ENCODE measurements at regions not wholly inside any gene's neighbourhood (a gene's known extent, or its start where the extent isn't known, plus 50 kb on each side); places are given as distances from the start of the nearest gene placed in this dataset.
"Not testable (repeated sequence)": the region's sequence is repeated elsewhere in the genome, so short reads cannot be mapped to it uniquely, and the experiment has no call there.

DNA sequence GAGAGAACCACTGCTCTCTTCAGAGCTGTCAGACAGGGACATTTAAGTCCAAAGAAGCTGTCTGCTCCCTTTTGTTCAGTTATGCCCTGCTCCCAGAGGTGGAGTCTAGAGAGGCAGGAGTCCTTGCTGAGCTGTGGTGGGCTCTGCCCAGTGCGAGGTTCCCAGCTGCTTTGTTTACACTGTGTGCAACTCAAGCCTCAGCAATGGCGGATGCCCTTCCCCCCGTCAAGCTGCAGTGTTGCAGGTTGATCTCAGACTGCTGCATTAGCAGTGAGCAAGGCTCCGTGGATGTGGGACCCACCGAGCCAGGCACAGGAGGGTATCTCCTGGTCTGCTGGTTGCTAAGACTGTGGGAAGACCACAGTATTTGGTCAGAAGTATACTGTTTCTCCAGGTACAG is 438.9 kb downstream of the ARL4A start:
- TF ChIP-seq EZH2 (IDR thresholded peaks at IDR 0.05; ENCODE audit: borderline replicate concordance, insufficient read depth, low read depth, low read length, poor library complexity, severe bottlenecking) = no peak
- TF ChIP-seq, protein P1, sequence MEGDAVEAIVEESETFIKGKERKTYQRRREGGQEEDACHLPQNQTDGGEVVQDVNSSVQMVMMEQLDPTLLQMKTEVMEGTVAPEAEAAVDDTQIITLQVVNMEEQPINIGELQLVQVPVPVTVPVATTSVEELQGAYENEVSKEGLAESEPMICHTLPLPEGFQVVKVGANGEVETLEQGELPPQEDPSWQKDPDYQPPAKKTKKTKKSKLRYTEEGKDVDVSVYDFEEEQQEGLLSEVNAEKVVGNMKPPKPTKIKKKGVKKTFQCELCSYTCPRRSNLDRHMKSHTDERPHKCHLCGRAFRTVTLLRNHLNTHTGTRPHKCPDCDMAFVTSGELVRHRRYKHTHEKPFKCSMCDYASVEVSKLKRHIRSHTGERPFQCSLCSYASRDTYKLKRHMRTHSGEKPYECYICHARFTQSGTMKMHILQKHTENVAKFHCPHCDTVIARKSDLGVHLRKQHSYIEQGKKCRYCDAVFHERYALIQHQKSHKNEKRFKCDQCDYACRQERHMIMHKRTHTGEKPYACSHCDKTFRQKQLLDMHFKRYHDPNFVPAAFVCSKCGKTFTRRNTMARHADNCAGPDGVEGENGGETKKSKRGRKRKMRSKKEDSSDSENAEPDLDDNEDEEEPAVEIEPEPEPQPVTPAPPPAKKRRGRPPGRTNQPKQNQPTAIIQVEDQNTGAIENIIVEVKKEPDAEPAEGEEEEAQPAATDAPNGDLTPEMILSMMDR (IDR thresholded peaks at IDR 0.05) = no peak
- Mint-ChIP-seq H3K9me3 (ENCODE audit: insufficient read depth) (peaks cover 8% of the 10 kb centered on the region), H3K4me3 (no peak overlapping the region), H3K27ac (no peak overlapping the region), H3K27me3 (peaks cover 14% of the 10 kb centered on the region), H3K4me1 (no peaks in the 10 kb centered on the region)
- H3K9me3 ChIP-seq (ENCODE audit: control extremely low read depth in 1 of 3, control insufficient read depth in 2 of 3, insufficient read depth in 1 of 3, low read length in 2 of 3) = peaks cover 0 to 4% (median 2%) of the 10 kb centered on the region in 3 donors
- H3K4me3 ChIP-seq (ENCODE audit: control extremely low read depth in 1 of 5, extremely low read depth in 1 of 5, insufficient read depth in 1 of 5, low read depth in 2 of 5, low read length in 4 of 5) = no peak overlapping the region
- WGBS (ENCODE audit: insufficient coverage) = 92% methylated on average over 5 of the region's 5 CpGs
- DNase-seq (no peak), ATAC-seq (ENCODE audit: low read depth) (no peak)
- H3K9ac ChIP-seq (ENCODE audit: low read length) = no peak overlapping the region
- H3K79me2 ChIP-seq (ENCODE audit: control insufficient read depth, insufficient read depth, low read length) = no peaks in the 10 kb centered on the region
- no peak overlapping the region for H3K4me2 ChIP-seq (replicated peaks; ENCODE audit: low read depth, low read length, poor library complexity, severe bottlenecking)
- H3K4me1 ChIP-seq (ENCODE audit: control insufficient read depth in 2 of 2, insufficient read depth in 2 of 2, low read length in 2 of 2) = no peaks in the 10 kb centered on the region
- H2AFZ ChIP-seq (ENCODE audit: insufficient read depth, low read depth, low read length, poor library complexity, severe bottlenecking) = no peak overlapping the region
- H3K27ac ChIP-seq (ENCODE audit: low read length in 2 of 2) = no peak overlapping the region
- intact Hi-C loops (cut with micrococcal nuclease) = no loop called here
- H3K27me3 ChIP-seq (replicated peaks in 1 of 4; ENCODE audit: control extremely low read depth in 1 of 4, control insufficient read depth in 3 of 4, insufficient read depth in 4 of 4, low read length in 3 of 4) = no peaks in the 10 kb centered on the region
- POLR2A ChIA-PET = no interaction called here
- H3K36me3 ChIP-seq (replicated peaks in 1 of 2; ENCODE audit: control extremely low read depth in 1 of 2, control insufficient read depth in 1 of 2, extremely low read depth in 1 of 2, insufficient read depth in 2 of 2, low read length in 1 of 2) = no peaks in the 10 kb centered on the region
- no peaks in the 10 kb centered on the region for H4K20me1 ChIP-seq (ENCODE audit: control insufficient read depth, insufficient read depth, low read length, poor library complexity, severe bottlenecking)
- CTCF ChIA-PET = no interaction called here

DNA sequence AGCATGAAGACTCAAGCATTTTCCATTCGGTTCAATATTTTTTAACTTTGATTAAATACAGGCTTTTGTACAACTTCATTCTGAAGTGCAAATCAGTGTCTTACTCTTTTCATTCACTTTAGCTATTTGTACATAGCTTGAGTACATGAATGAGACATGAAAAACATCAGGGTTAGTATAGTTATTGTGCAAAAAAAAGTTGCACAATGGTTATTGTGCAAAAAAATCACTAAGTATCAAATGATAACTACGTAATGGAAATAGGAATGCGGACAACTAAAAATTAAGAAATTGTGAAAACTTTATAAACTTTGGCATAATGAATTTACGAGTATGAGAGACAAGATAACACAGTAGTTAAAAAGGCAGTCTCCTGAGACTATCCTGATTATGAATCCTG is 442.9 kb downstream of the ARL4A start:
- Histone ChIP-seq H3K79me2 (ENCODE audit: control insufficient read depth, insufficient read depth, low read length) (no peaks in the 10 kb centered on the region), H3K4me1 (ENCODE audit: control insufficient read depth in 2 of 2, insufficient read depth in 2 of 2, low read length in 2 of 2) (no peaks in the 10 kb centered on the region), H3K36me3 (replicated peaks in 1 of 2; ENCODE audit: control extremely low read depth in 1 of 2, control insufficient read depth in 1 of 2, extremely low read depth in 1 of 2, insufficient read depth in 2 of 2, low read length in 1 of 2) (no peaks in the 10 kb centered on the region), H3K4me2 (replicated peaks; ENCODE audit: low read depth, low read length, poor library complexity, severe bottlenecking) (no peak overlapping the region), H3K27ac (ENCODE audit: low read length in 2 of 2) (no peak overlapping the region), H2AFZ (ENCODE audit: insufficient read depth, low read depth, low read length, poor library complexity, severe bottlenecking) (no peak overlapping the region), H3K4me3 (ENCODE audit: control extremely low read depth in 1 of 5, extremely low read depth in 1 of 5, insufficient read depth in 1 of 5, low read depth in 2 of 5, low read length in 4 of 5) (no peak overlapping the region), H4K20me1 (ENCODE audit: control insufficient read depth, insufficient read depth, low read length, poor library complexity, severe bottlenecking) (no peaks in the 10 kb centered on the region), H3K9me3 (ENCODE audit: control extremely low read depth in 1 of 3, control insufficient read depth in 2 of 3, insufficient read depth in 1 of 3, low read length in 2 of 3) (peaks cover 0 to 4% (median 0%) of the 10 kb centered on the region in 3 donors), H3K9ac (ENCODE audit: low read length) (no peak overlapping the region), H3K27me3 (replicated peaks in 1 of 4; ENCODE audit: control extremely low read depth in 1 of 4, control insufficient read depth in 3 of 4, insufficient read depth in 4 of 4, low read length in 3 of 4) (peaks cover 0 to 3% (median 0%) of the 10 kb centered on the region in 4 experiments)
- no peaks in the 10 kb centered on the region for H3K4me1 Mint-ChIP-seq
- ATAC-seq (ENCODE audit: low read depth) (no peak), DNase-seq (no peak)
- H3K4me3 Mint-ChIP-seq = no peak overlapping the region
- no peak overlapping the region for H3K27ac Mint-ChIP-seq
- TF ChIP-seq, protein P1 (IDR thresholded peaks at IDR 0.05) = no peak
- no peak for TF ChIP-seq EZH2 (IDR thresholded peaks at IDR 0.05; ENCODE audit: borderline replicate concordance, insufficient read depth, low read depth, low read length, poor library complexity, severe bottlenecking)
- no peaks in the 10 kb centered on the region for H3K9me3 Mint-ChIP-seq (ENCODE audit: insufficient read depth)
- H3K27me3 Mint-ChIP-seq = peaks cover 10% of the 10 kb centered on the region
- CTCF ChIA-PET = no interaction called here
- POLR2A ChIA-PET = no interaction called here
- WGBS (ENCODE audit: insufficient coverage) = 80% methylated on average over 1 of the region's 4 CpGs
- intact Hi-C loops (cut with micrococcal nuclease) = no loop called here

DNA sequence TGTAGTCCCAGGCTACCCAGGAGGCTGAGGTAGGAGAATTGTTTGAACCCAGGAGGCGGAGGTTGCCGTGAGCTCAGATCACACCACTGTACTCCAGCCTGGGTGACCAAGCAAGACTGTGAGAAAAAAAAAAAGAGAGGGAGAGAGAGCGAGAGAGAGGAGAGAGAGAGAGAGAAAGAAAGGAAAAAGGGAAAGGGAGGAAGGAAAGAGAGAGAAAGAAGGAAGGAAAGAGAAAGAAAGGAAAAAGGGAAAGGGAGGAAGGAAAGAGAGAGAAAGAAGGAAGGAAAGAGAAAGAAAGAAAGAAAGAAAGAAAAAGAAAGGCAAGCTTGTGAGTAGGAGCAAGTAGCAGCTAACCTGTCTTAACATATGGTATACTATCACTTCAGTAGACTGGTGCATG is 443.5 kb downstream of the ARL4A start:
- H3K4me3 Mint-ChIP-seq; H3K9me3 Mint-ChIP-seq (ENCODE audit: insufficient read depth): not testable (repeated sequence)

More for the DNA sequence above, 443.5 kb downstream of the ARL4A start:
- H3K4me2 ChIP-seq (replicated peaks; ENCODE audit: low read depth, low read length, poor library complexity, severe bottlenecking); H3K4me1 ChIP-seq (ENCODE audit: control insufficient read depth in 2 of 2, insufficient read depth in 2 of 2, low read length in 2 of 2); intact Hi-C loops (cut with micrococcal nuclease); H3K9me3 ChIP-seq (ENCODE audit: control extremely low read depth in 1 of 3, control insufficient read depth in 2 of 3, insufficient read depth in 1 of 3, low read length in 2 of 3); H3K27ac Mint-ChIP-seq; H3K27me3 ChIP-seq (replicated peaks in 1 of 4; ENCODE audit: control extremely low read depth in 1 of 4, control insufficient read depth in 3 of 4, insufficient read depth in 4 of 4, low read length in 3 of 4); H3K27ac ChIP-seq (ENCODE audit: low read length in 2 of 2); H4K20me1 ChIP-seq (ENCODE audit: control insufficient read depth, insufficient read depth, low read length, poor library complexity, severe bottlenecking); CTCF ChIA-PET; H2AFZ ChIP-seq (ENCODE audit: insufficient read depth, low read depth, low read length, poor library complexity, severe bottlenecking); H3K79me2 ChIP-seq (ENCODE audit: control insufficient read depth, insufficient read depth, low read length); H3K4me1 Mint-ChIP-seq; POLR2A ChIA-PET; ATAC-seq (ENCODE audit: low read depth); H3K4me3 ChIP-seq (ENCODE audit: control extremely low read depth in 1 of 5, extremely low read depth in 1 of 5, insufficient read depth in 1 of 5, low read depth in 2 of 5, low read length in 4 of 5); H3K27me3 Mint-ChIP-seq; H3K9ac ChIP-seq (ENCODE audit: low read length); DNase-seq; H3K36me3 ChIP-seq (replicated peaks in 1 of 2; ENCODE audit: control extremely low read depth in 1 of 2, control insufficient read depth in 1 of 2, extremely low read depth in 1 of 2, insufficient read depth in 2 of 2, low read length in 1 of 2): not testable (repeated sequence)
- WGBS (ENCODE audit: insufficient coverage) = no CpG with 5 or more reads among the region's 3 CpGs
